ENCODE measurements at regions not wholly inside any gene's neighbourhood (a gene's known extent, or its start where the extent isn't known, plus 50 kb on each side); places are given as distances from the start of the nearest gene placed in this dataset.

DNA sequence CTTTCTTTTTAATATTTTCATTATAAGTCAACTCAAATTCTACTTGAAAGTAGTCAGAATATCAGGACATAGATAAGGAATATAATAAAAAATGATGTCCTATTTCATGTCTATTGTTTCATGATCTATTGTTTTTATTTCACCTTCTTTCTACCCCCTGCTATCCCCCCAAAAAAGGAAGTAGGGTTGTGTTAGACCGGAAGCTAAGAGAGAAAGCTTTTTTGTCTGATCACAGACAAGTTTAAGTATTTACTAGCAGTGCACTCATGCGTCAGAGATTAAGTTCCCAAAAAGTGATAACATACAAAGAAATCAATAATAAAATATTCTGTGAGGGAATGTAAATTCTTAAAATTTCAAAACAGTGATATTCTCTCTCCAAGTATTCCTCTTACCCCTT is 447.1 kb upstream of the CNTNAP5 start:
- H3K4me1 ChIP-seq (replicated peaks; ENCODE audit: insufficient read depth): no peaks in the 10 kb centered on the region
- ChIA-PET POLR2A (ENCODE audit: unreplicated experiment) (no interaction called here), CTCF (no interaction called here)
- H3K4me2 ChIP-seq: no peak overlapping the region
- no peak overlapping the region for H2AFZ ChIP-seq
- H3F3A ChIP-seq (ENCODE audit: insufficient read depth, low read depth): no peaks in the 10 kb centered on the region
- no peaks in the 10 kb centered on the region for H3K9me3 ChIP-seq (ENCODE audit: insufficient read depth, low read depth)
- no peak for DNase-seq
- H3K36me3 ChIP-seq (ENCODE audit: low read depth): no peaks in the 10 kb centered on the region
- no peak overlapping the region for H3K27ac ChIP-seq
- no peaks in the 10 kb centered on the region for H3K9me2 ChIP-seq (ENCODE audit: insufficient read depth)
- no peak overlapping the region for H3K4me3 ChIP-seq
- no peaks in the 10 kb centered on the region for H3K27me3 ChIP-seq (ENCODE audit: insufficient read depth, low read depth)
- H3K79me2 ChIP-seq (ENCODE audit: low read depth): no peaks in the 10 kb centered on the region
- BruUV-seq (replicated peaks): no TSS peak
- no peaks in the 10 kb centered on the region for H4K20me1 ChIP-seq (ENCODE audit: insufficient read depth)
- intact Hi-C loops (cut with micrococcal nuclease; ENCODE audit: unreplicated experiment): no loop called here
- TF ChIP-seq EZH2 (IDR thresholded peaks at IDR 0.05; ENCODE audit: low read depth): no peak
- TF ChIP-seq, protein P1, sequence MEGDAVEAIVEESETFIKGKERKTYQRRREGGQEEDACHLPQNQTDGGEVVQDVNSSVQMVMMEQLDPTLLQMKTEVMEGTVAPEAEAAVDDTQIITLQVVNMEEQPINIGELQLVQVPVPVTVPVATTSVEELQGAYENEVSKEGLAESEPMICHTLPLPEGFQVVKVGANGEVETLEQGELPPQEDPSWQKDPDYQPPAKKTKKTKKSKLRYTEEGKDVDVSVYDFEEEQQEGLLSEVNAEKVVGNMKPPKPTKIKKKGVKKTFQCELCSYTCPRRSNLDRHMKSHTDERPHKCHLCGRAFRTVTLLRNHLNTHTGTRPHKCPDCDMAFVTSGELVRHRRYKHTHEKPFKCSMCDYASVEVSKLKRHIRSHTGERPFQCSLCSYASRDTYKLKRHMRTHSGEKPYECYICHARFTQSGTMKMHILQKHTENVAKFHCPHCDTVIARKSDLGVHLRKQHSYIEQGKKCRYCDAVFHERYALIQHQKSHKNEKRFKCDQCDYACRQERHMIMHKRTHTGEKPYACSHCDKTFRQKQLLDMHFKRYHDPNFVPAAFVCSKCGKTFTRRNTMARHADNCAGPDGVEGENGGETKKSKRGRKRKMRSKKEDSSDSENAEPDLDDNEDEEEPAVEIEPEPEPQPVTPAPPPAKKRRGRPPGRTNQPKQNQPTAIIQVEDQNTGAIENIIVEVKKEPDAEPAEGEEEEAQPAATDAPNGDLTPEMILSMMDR (conservative IDR thresholded peaks at IDR 0.05): no peak

DNA sequence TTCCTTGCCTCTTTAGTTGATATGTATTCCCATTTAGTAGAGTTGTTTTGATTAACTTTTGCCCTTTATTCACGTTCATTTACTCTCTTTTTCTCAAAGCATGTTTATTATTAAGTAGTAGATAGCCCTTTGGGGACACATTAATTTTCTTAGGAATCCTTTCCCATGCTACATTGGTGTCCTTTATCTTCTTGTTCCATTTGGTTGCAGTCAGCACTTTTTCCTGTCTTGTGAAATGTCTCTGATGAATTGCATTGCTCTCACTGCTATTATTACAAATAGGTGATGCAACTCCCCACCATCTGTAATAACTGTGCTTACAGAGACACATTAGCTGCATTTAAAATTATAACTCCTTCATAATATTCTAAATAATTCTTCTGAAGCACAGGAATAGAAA is 428.5 kb upstream of the CNTNAP5 start:
- H3K9me3 ChIP-seq (ENCODE audit: insufficient read depth, low read depth): no peaks in the 10 kb centered on the region; the same call in 1 of the 2 replicates
- no peak overlapping the region for H3K4me3 ChIP-seq
- H4K20me1 ChIP-seq (ENCODE audit: insufficient read depth): 0 out of 2 replicates have a peak, but pooled peaks cover 3% of the 10 kb centered on the region
- intact Hi-C loops (cut with micrococcal nuclease; ENCODE audit: unreplicated experiment): no loop called here
- no peaks in the 10 kb centered on the region for H3K9me2 ChIP-seq (ENCODE audit: insufficient read depth)
- BruUV-seq (replicated peaks): no TSS peak
- no peak overlapping the region for H3K27ac ChIP-seq
- H3K4me2 ChIP-seq: no peak overlapping the region
- H3K36me3 ChIP-seq (ENCODE audit: low read depth): no peaks in the 10 kb centered on the region
- ChIA-PET CTCF (no interaction called here), POLR2A (ENCODE audit: unreplicated experiment) (no interaction called here)
- TF ChIP-seq EZH2 (IDR thresholded peaks at IDR 0.05; ENCODE audit: low read depth): no peak
- TF ChIP-seq, protein P1 (conservative IDR thresholded peaks at IDR 0.05): no peak
- no peaks in the 10 kb centered on the region for H3K79me2 ChIP-seq (ENCODE audit: low read depth)
- H3K4me1 ChIP-seq (replicated peaks; ENCODE audit: insufficient read depth): no peaks in the 10 kb centered on the region
- no peaks in the 10 kb centered on the region for H3K27me3 ChIP-seq (ENCODE audit: insufficient read depth, low read depth)
- DNase-seq: no peak
- no peaks in the 10 kb centered on the region for H3F3A ChIP-seq (ENCODE audit: insufficient read depth, low read depth)
- no peak overlapping the region for H2AFZ ChIP-seq

DNA sequence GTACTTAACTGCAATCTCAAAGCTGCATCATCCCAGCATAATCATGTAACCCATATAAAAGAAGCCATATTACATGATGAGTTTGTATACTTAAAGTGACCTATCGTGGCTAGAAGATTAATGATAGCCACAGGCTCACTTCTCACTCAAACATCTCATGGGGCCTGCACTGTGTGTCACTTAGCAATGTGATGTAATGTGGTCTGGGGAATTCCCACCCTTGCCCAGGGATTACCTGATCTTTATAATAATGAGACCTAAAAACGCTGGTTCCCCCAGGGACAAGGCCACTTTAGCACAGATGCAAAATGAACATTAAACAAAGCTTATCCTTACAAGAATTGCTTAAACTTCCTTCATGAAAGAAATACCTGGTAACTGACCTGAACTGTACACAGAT is 427.1 kb upstream of the CNTNAP5 start:
- no TSS peak for BruUV-seq (replicated peaks)
- CTCF ChIA-PET: no interaction called here
- Histone ChIP-seq H3K36me3 (ENCODE audit: low read depth) (no peaks in the 10 kb centered on the region), H3K4me3 (no peak overlapping the region), H3K4me2 (no peak overlapping the region), H3K27ac (no peak overlapping the region), H4K20me1 (ENCODE audit: insufficient read depth) (0 out of 2 replicates have a peak, but pooled peaks cover 3% of the 10 kb centered on the region), H3K9me3 (ENCODE audit: insufficient read depth, low read depth) (no peaks in the 10 kb centered on the region; the same call in 1 of the 2 replicates), H3K79me2 (ENCODE audit: low read depth) (no peaks in the 10 kb centered on the region), H3K4me1 (replicated peaks; ENCODE audit: insufficient read depth) (no peaks in the 10 kb centered on the region), H3K9me2 (ENCODE audit: insufficient read depth) (no peaks in the 10 kb centered on the region), H3K27me3 (ENCODE audit: insufficient read depth, low read depth) (no peaks in the 10 kb centered on the region), H2AFZ (no peak overlapping the region), H3F3A (ENCODE audit: insufficient read depth, low read depth) (no peaks in the 10 kb centered on the region)
- POLR2A ChIA-PET (ENCODE audit: unreplicated experiment): no interaction called here
- DNase-seq: no peak
- no peak for TF ChIP-seq EZH2 (IDR thresholded peaks at IDR 0.05; ENCODE audit: low read depth)
- TF ChIP-seq, protein P1 (conservative IDR thresholded peaks at IDR 0.05): no peak
- intact Hi-C loops (cut with micrococcal nuclease; ENCODE audit: unreplicated experiment): no loop called here

Measured in PC-9 (cell line).